GM12891 (cell line): ENCODE measurements at regions not wholly inside any gene's neighbourhood (a gene's known extent, or its start where the extent isn't known, plus 50 kb on each side); places are given as distances from the start of the nearest gene placed in this dataset.

ENCODE experiments used
- POLR2A ChIP-seq: IDR thresholded peaks from 2 replicates; pipeline ENCODE4 v1.6.1; 2011; ENCODE audit warnings: low read depth, low read length, control low read depth
- POLR2AphosphoS5 ChIP-seq: IDR thresholded peaks from 2 replicates; pipeline ENCODE4 v1.6.1; 2011; ENCODE audit warnings: low read depth, low read length, control low read depth

- TF ChIP-seq POLR2A, result no peak
- no peak for TF ChIP-seq POLR2AphosphoS5
These were observed 157.3 kb upstream of the SALL3 start for GRCh38 chr18:78822171-78822948.
